ENCODE measurements at regions not wholly inside any gene's neighbourhood (a gene's known extent, or its start where the extent isn't known, plus 50 kb on each side); places are given as distances from the start of the nearest gene placed in this dataset.

DNA sequence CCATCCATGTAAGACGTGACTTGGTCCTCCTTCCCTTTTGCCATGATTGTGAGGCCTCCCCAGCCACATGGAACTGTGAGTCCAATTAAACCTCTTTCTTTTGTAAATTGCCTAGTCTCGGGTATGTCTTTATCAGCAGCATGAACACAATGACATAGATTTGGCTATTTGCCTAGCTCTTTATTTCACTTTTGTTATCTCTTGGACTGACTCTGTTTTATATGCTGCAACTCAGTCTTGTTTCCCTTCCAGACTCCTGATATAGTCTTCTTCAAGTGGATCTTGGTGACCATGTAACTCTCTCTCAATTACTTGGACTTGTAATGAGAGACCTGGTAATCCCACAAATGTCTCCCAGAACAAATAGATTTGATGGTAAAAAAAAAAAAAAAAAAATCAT is 627.6 kb downstream of the CCDC85A start:
- H3K9me2 ChIP-seq (replicated peaks; ENCODE audit: insufficient read depth, low read length): no peaks in the 10 kb centered on the region
- no peaks in the 10 kb centered on the region for H3F3A ChIP-seq (ENCODE audit: insufficient read depth, low read length)
- H3K9me3 ChIP-seq (replicated peaks; ENCODE audit: insufficient read depth, low read length): no peaks in the 10 kb centered on the region
- no peaks in the 10 kb centered on the region for H3K79me2 ChIP-seq (ENCODE audit: low read length)
- no peaks in the 10 kb centered on the region for H4K20me1 ChIP-seq (ENCODE audit: insufficient read depth, low read length)
- no peaks in the 10 kb centered on the region for H3K27me3 ChIP-seq (replicated peaks; ENCODE audit: insufficient read depth, low read length)
- H3K27ac ChIP-seq (ENCODE audit: low read length): no peak overlapping the region
- no peak overlapping the region for H2AFZ ChIP-seq (ENCODE audit: low read length)
- H3K4me1 ChIP-seq (ENCODE audit: low read length): no peaks in the 10 kb centered on the region
- H3K36me3 ChIP-seq (replicated peaks; ENCODE audit: insufficient read depth, low read length): no peaks in the 10 kb centered on the region
- no peak overlapping the region for H3K4me2 ChIP-seq (ENCODE audit: low read depth, low read length)
- TF ChIP-seq, protein P1, sequence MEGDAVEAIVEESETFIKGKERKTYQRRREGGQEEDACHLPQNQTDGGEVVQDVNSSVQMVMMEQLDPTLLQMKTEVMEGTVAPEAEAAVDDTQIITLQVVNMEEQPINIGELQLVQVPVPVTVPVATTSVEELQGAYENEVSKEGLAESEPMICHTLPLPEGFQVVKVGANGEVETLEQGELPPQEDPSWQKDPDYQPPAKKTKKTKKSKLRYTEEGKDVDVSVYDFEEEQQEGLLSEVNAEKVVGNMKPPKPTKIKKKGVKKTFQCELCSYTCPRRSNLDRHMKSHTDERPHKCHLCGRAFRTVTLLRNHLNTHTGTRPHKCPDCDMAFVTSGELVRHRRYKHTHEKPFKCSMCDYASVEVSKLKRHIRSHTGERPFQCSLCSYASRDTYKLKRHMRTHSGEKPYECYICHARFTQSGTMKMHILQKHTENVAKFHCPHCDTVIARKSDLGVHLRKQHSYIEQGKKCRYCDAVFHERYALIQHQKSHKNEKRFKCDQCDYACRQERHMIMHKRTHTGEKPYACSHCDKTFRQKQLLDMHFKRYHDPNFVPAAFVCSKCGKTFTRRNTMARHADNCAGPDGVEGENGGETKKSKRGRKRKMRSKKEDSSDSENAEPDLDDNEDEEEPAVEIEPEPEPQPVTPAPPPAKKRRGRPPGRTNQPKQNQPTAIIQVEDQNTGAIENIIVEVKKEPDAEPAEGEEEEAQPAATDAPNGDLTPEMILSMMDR (IDR thresholded peaks at IDR 0.05; ENCODE audit: low read length): no peak
- TF ChIP-seq EZH2 (optimal IDR thresholded peaks at IDR 0.05; ENCODE audit: low read depth, low read length) (no peak), EZH2phosphoT487 (IDR thresholded peaks at IDR 0.05; ENCODE audit: low read length) (no peak)
- H3K4me3 ChIP-seq (ENCODE audit: low read length): no peak overlapping the region
- H3K9ac ChIP-seq (ENCODE audit: low read length): no peak overlapping the region
- DNase-seq: no peak

DNA sequence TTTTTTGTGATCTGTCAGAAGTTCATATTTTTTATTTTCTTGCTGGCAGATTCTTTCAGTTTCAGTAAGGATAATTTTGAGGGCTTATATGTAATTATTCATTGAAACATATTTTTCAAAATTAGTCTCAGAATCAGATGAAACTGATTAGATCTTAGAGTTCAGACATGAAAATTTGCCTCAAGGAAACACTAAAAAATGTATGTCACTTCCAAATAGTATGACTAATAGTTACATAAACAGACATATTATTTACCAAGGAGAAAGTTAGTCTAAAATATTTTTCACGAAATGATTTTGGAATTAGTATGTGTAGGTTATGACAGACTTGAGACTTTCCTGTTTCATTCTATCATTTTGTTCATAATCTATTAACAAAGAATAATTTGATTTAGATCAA is 628.6 kb downstream of the CCDC85A start:
- Histone ChIP-seq H3K27ac (ENCODE audit: low read length) (no peak overlapping the region), H3K36me3 (replicated peaks; ENCODE audit: insufficient read depth, low read length) (no peaks in the 10 kb centered on the region), H2AFZ (ENCODE audit: low read length) (no peak overlapping the region), H3K4me2 (ENCODE audit: low read depth, low read length) (no peak overlapping the region), H3K4me3 (ENCODE audit: low read length) (no peak overlapping the region), H3K9me2 (replicated peaks; ENCODE audit: insufficient read depth, low read length) (no peaks in the 10 kb centered on the region), H3K79me2 (ENCODE audit: low read length) (no peaks in the 10 kb centered on the region), H3K27me3 (replicated peaks; ENCODE audit: insufficient read depth, low read length) (no peaks in the 10 kb centered on the region), H3K9me3 (replicated peaks; ENCODE audit: insufficient read depth, low read length) (no peaks in the 10 kb centered on the region), H3F3A (ENCODE audit: insufficient read depth, low read length) (no peaks in the 10 kb centered on the region), H3K4me1 (ENCODE audit: low read length) (no peaks in the 10 kb centered on the region), H4K20me1 (ENCODE audit: insufficient read depth, low read length) (no peaks in the 10 kb centered on the region), H3K9ac (ENCODE audit: low read length) (no peak overlapping the region)
- no peak for TF ChIP-seq EZH2phosphoT487 (IDR thresholded peaks at IDR 0.05; ENCODE audit: low read length)
- TF ChIP-seq, protein P1 (IDR thresholded peaks at IDR 0.05; ENCODE audit: low read length): no peak
- no peak for TF ChIP-seq EZH2 (optimal IDR thresholded peaks at IDR 0.05; ENCODE audit: low read depth, low read length)
- DNase-seq: no peak

DNA sequence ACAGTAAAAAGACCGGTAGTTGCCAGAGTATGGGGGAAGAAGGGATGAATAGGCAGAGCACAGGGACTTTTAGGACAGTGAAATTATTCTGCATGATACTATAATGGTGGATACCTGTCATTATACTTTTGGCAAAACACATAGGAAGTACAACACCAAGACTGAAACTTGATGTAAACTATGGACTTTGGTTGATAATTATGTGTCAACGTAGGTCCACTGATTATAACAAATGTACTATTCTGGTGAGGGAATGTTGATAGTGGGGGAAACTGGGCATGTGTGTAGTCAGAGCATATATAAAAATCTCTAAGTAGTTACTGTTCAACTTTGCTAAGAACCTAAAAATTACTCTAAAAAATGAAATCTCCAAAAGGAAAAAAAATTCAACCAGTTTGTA is 629.7 kb downstream of the CCDC85A start:
- no peak overlapping the region for H2AFZ ChIP-seq (ENCODE audit: low read length)
- H3K4me1 ChIP-seq (ENCODE audit: low read length): no peaks in the 10 kb centered on the region
- no peak overlapping the region for H3K4me2 ChIP-seq (ENCODE audit: low read depth, low read length)
- no peak overlapping the region for H3K27ac ChIP-seq (ENCODE audit: low read length)
- H3K36me3 ChIP-seq (replicated peaks; ENCODE audit: insufficient read depth, low read length): no peaks in the 10 kb centered on the region
- no peaks in the 10 kb centered on the region for H3F3A ChIP-seq (ENCODE audit: insufficient read depth, low read length)
- no peaks in the 10 kb centered on the region for H3K9me3 ChIP-seq (replicated peaks; ENCODE audit: insufficient read depth, low read length)
- H3K79me2 ChIP-seq (ENCODE audit: low read length): no peaks in the 10 kb centered on the region
- H3K27me3 ChIP-seq (replicated peaks; ENCODE audit: insufficient read depth, low read length): no peaks in the 10 kb centered on the region
- no peaks in the 10 kb centered on the region for H3K9me2 ChIP-seq (replicated peaks; ENCODE audit: insufficient read depth, low read length)
- DNase-seq: no peak
- H4K20me1 ChIP-seq (ENCODE audit: insufficient read depth, low read length): no peaks in the 10 kb centered on the region
- no peak overlapping the region for H3K4me3 ChIP-seq (ENCODE audit: low read length)
- no peak overlapping the region for H3K9ac ChIP-seq (ENCODE audit: low read length)
- TF ChIP-seq, protein P1 (IDR thresholded peaks at IDR 0.05; ENCODE audit: low read length): no peak
- no peak for TF ChIP-seq EZH2 (optimal IDR thresholded peaks at IDR 0.05; ENCODE audit: low read depth, low read length)
- no peak for TF ChIP-seq EZH2phosphoT487 (IDR thresholded peaks at IDR 0.05; ENCODE audit: low read length)
